B cell (primary cell): ENCODE measurements at regions not wholly inside any gene's neighbourhood (a gene's known extent, or its start where the extent isn't known, plus 50 kb on each side); places are given as distances from the start of the nearest gene placed in this dataset.

ENCODE experiments used
- ATAC-seq: fragments of 200-7000 bp; cut with Tn5 transposase; one replicate; pipeline ENCODE4 v1.10.0; 2021; ENCODE audit warnings: low read depth, mild to moderate bottlenecking, moderate number of reproducible peaks, moderate library complexity
- CTCF ChIA-PET: fragments of 350-600 bp; sonication (Branson Sonifier 250); formaldehyde crosslinking; loops from one replicate; lab custom pipeline; 2021; ENCODE audit warnings: antibody characterized with exemption, inconsistent platforms; lab: Charles Lee
- POLR2A ChIA-PET: fragments of 350-600 bp; sonication (Branson Sonifier 250); formaldehyde crosslinking; loops from one replicate; lab custom pipeline; 2021; ENCODE audit warnings: antibody characterized with exemption; lab: Charles Lee
- DNase-seq: peaks from one replicate; pipeline ENCODE4 v3.0.0; 2013
- H2AFZ ChIP-seq: 2 replicates; pipeline ENCODE4 v1.6.1; 2012; ENCODE audit warnings: mild to moderate bottlenecking, low read depth, low read length; ENCODE audit not compliant: insufficient read depth, poor library complexity, severe bottlenecking
- H3K27ac ChIP-seq, 2 donors: 1 replicate in 1 of 2; 2 replicates in 1 of 2; pipeline ENCODE4 v1.5.1; 2012 to 2013; ENCODE audit warnings: low read length in 2 of 2, mild to moderate bottlenecking in 2 of 2, moderate library complexity in 1 of 2
- H3K27me3 ChIP-seq, 4 experiments: fragments of 200-600 bp in 1 of 4; sonication (generic) in 1 of 4; replicated peaks in 1 of 4; 1 replicate in 2 of 4; 2 replicates in 2 of 4; pipeline versions ENCODE4 v1.6.1 to v1.7.0; 2013 to 2016; ENCODE audit warnings: low read length in 3 of 4, mild to moderate bottlenecking in 2 of 4, mixed read lengths in 1 of 4, moderate library complexity in 1 of 4; ENCODE audit not compliant: insufficient read depth in 4 of 4, control insufficient read depth in 3 of 4; ENCODE audit errors: control extremely low read depth in 1 of 4
- H3K36me3 ChIP-seq, 2 experiments: replicated peaks in 1 of 2; 1 replicate in 1 of 2; 2 replicates in 1 of 2; pipeline versions ENCODE4 v1.6.1 to v1.7.1; 2013; ENCODE audit warnings: low read length in 1 of 2; ENCODE audit not compliant: insufficient read depth in 2 of 2, control insufficient read depth in 1 of 2; ENCODE audit errors: control extremely low read depth in 1 of 2, extremely low read depth in 1 of 2
- H3K4me1 ChIP-seq, 2 donors: fragments of 200-600 bp in 1 of 2; sonication (generic) in 1 of 2; 1 replicate in 1 of 2; 2 replicates in 1 of 2; pipeline versions ENCODE4 v1.5.1 to v1.6.1; 2013 to 2017; ENCODE audit warnings: low read length in 2 of 2; ENCODE audit not compliant: control insufficient read depth in 2 of 2, insufficient read depth in 2 of 2
- H3K4me2 ChIP-seq: replicated peaks from 2 replicates; pipeline ENCODE3; 2012; ENCODE audit warnings: mild to moderate bottlenecking, low read depth, low read length; ENCODE audit not compliant: poor library complexity, severe bottlenecking
- H3K4me3 ChIP-seq, 5 experiments: fragments of 200-600 bp in 1 of 5; sonication (generic) in 1 of 5; 1 replicate in 3 of 5; 2 replicates in 2 of 5; pipeline versions ENCODE4 v1.5.1 to v1.7.0; 2011 to 2016; ENCODE audit warnings: low read length in 4 of 5, mild to moderate bottlenecking in 4 of 5, low read depth in 2 of 5, control low read depth in 1 of 5, moderate library complexity in 1 of 5; ENCODE audit not compliant: insufficient read depth in 1 of 5; ENCODE audit errors: control extremely low read depth in 1 of 5, extremely low read depth in 1 of 5
- H3K79me2 ChIP-seq: fragments of 200-600 bp; sonication (generic); one replicate; pipeline ENCODE4 v1.6.0; 2016; ENCODE audit warnings: low read length; ENCODE audit not compliant: control insufficient read depth, insufficient read depth
- H3K9ac ChIP-seq: fragments of 200-600 bp; sonication (generic); 2 replicates; pipeline ENCODE4 v1.6.1; 2017; ENCODE audit warnings: mild to moderate bottlenecking, low read length, moderate library complexity
- H3K9me3 ChIP-seq, 3 donors: one replicate each; pipeline versions ENCODE4 v1.6.1 to v1.7.1; 2013; ENCODE audit warnings: low read length in 2 of 3; ENCODE audit not compliant: control insufficient read depth in 2 of 3, insufficient read depth in 1 of 3; ENCODE audit errors: control extremely low read depth in 1 of 3
- H4K20me1 ChIP-seq: 2 replicates; pipeline ENCODE4 v1.6.0; 2012; ENCODE audit warnings: mild to moderate bottlenecking, low read length; ENCODE audit not compliant: insufficient read depth, control insufficient read depth, poor library complexity, severe bottlenecking
- H3K27ac Mint-ChIP-seq: one replicate; pipeline ENCODE4 v1.8.0; 2021; ENCODE audit warnings: mixed read lengths
- H3K27me3 Mint-ChIP-seq: one replicate; pipeline ENCODE4 v1.8.0; 2021; ENCODE audit warnings: mixed read lengths
- H3K4me1 Mint-ChIP-seq: one replicate; pipeline ENCODE4 v1.8.0; 2021; ENCODE audit warnings: mixed read lengths
- H3K4me3 Mint-ChIP-seq: one replicate; pipeline ENCODE4 v1.8.0; 2021; ENCODE audit warnings: mixed read lengths
- H3K9me3 Mint-ChIP-seq: one replicate; pipeline ENCODE4 v1.8.0; 2022; ENCODE audit warnings: mixed read lengths; ENCODE audit not compliant: insufficient read depth
- EZH2 ChIP-seq: IDR thresholded peaks from 2 replicates; pipeline ENCODE4 v1.6.1; 2012; ENCODE audit warnings: borderline replicate concordance, low read depth, mild to moderate bottlenecking, moderate library complexity, low read length; ENCODE audit not compliant: insufficient read depth, poor library complexity, severe bottlenecking
- WGBS: methylation state at CpG from one replicate; pipeline ENCODE4 v1.1.5; 2013; ENCODE audit warnings: missing lambda C conversion rate; ENCODE audit not compliant: insufficient coverage; 5-methylcytosine and 5-hydroxymethylcytosine counted together
- intact Hi-C: fragments of 100-400 bp; cut with micrococcal nuclease; formaldehyde crosslinking; loops from one replicate; pipeline ENCODE4 v1.10.0; 2022
- TF ChIP-seq, protein P1 (sequence below): fragments of 200-600 bp; IDR thresholded peaks from one replicate; pipeline ENCODE4 v1.8.0; 2022; ENCODE audit warnings: antibody characterized with exemption, mild to moderate bottlenecking

GRCh38 chr3:118347396-118348168 is 687.1 kb downstream of the IGSF11 start:
- H3K4me2 ChIP-seq = no peak overlapping the region
- peaks cover 0 to 2% (median 0%) of the 10 kb centered on the region in 3 donors for H3K9me3 ChIP-seq
- Mint-ChIP-seq H3K27me3 (no peaks in the 10 kb centered on the region), H3K4me1 (no peaks in the 10 kb centered on the region), H3K4me3 (no peak overlapping the region), H3K9me3 (no peaks in the 10 kb centered on the region), H3K27ac (no peak overlapping the region)
- no peak overlapping the region for H3K4me3 ChIP-seq
- ATAC-seq = no peak
- POLR2A ChIA-PET = no interaction called here
- no peaks in the 10 kb centered on the region for H4K20me1 ChIP-seq
- TF ChIP-seq, protein P1, sequence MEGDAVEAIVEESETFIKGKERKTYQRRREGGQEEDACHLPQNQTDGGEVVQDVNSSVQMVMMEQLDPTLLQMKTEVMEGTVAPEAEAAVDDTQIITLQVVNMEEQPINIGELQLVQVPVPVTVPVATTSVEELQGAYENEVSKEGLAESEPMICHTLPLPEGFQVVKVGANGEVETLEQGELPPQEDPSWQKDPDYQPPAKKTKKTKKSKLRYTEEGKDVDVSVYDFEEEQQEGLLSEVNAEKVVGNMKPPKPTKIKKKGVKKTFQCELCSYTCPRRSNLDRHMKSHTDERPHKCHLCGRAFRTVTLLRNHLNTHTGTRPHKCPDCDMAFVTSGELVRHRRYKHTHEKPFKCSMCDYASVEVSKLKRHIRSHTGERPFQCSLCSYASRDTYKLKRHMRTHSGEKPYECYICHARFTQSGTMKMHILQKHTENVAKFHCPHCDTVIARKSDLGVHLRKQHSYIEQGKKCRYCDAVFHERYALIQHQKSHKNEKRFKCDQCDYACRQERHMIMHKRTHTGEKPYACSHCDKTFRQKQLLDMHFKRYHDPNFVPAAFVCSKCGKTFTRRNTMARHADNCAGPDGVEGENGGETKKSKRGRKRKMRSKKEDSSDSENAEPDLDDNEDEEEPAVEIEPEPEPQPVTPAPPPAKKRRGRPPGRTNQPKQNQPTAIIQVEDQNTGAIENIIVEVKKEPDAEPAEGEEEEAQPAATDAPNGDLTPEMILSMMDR = no peak
- no peak for TF ChIP-seq EZH2
- H3K4me1 ChIP-seq = no peaks in the 10 kb centered on the region
- H2AFZ ChIP-seq = no peak overlapping the region
- no peak overlapping the region for H3K9ac ChIP-seq
- no peak for DNase-seq
- H3K36me3 ChIP-seq = no peaks in the 10 kb centered on the region
- no peaks in the 10 kb centered on the region for H3K79me2 ChIP-seq
- no peaks in the 10 kb centered on the region for H3K27me3 ChIP-seq
- CTCF ChIA-PET = no interaction called here
- H3K27ac ChIP-seq = no peak overlapping the region
- intact Hi-C loops = no loop called here

DNA sequence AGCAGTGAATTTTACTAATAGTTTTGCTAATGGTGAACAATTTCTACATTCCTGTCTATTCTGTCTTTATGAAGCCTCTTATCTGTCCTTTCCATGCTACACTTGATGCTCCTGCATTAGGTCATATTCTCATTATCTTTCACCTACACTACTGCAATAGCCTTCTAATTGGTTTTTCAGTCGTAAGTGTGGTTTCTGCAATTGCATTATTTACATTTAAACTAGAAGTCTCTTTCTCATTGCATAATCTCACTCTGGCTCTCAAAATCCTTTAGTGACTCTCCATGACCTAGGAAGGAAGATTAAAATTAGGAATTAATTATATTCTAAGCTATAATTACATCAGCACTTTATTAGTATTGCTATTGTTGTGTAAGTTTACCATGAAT is 686.5 kb downstream of the IGSF11 start:
- H3K27me3 Mint-ChIP-seq = no peaks in the 10 kb centered on the region
- intact Hi-C loops = no loop called here

More for the DNA sequence above, 686.5 kb downstream of the IGSF11 start:
- no peaks in the 10 kb centered on the region for H3K27me3 ChIP-seq
- ChIA-PET CTCF (no interaction called here), POLR2A (no interaction called here)
- H3K4me1 Mint-ChIP-seq = no peaks in the 10 kb centered on the region
- TF ChIP-seq EZH2 = no peak
- TF ChIP-seq, protein P1 = no peak
- no peaks in the 10 kb centered on the region for H3K9me3 Mint-ChIP-seq
- no peak overlapping the region for H3K4me3 Mint-ChIP-seq
- H2AFZ ChIP-seq = no peak overlapping the region
- H3K4me1 ChIP-seq = no peaks in the 10 kb centered on the region
- H3K4me2 ChIP-seq = no peak overlapping the region
- no peaks in the 10 kb centered on the region for H3K36me3 ChIP-seq
- H3K4me3 ChIP-seq = no peak overlapping the region
- WGBS = no CpG with 5 or more reads among the region's 1 CpG
- peaks cover 0 to 2% (median 0%) of the 10 kb centered on the region in 3 donors for H3K9me3 ChIP-seq
- DNase-seq (no peak), ATAC-seq (no peak)
- no peak overlapping the region for H3K9ac ChIP-seq
- H3K27ac Mint-ChIP-seq = no peak overlapping the region
- no peaks in the 10 kb centered on the region for H3K79me2 ChIP-seq
- H3K27ac ChIP-seq = no peak overlapping the region
- no peaks in the 10 kb centered on the region for H4K20me1 ChIP-seq
